ENCODE measurements at regions not wholly inside any gene's neighbourhood (a gene's known extent, or its start where the extent isn't known, plus 50 kb on each side); places are given as distances from the start of the nearest gene placed in this dataset.

DNA sequence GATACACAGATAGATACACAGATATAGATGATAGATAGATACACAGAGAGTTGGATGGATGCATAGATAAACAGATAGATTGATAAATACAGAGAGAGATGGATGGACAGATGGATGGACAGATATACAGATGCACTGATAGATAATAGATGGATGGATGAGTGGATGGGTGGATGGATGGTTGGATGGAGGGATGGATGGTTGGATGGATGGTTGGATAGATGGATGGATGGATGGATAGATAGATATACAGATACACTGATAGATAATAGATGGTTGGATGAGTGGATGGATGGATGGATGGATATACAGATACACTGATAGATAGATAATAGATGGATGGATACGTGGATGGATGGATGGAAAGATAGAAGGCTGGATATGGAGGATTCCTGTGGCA lies 290.0 kb upstream of the SHH start:
- no TSS peak for BruUV-seq (replicated peaks)
- ChIA-PET CTCF (ENCODE audit: low intra/inter-chr PET ratio, low total read pairs) (no interaction called here), POLR2A (no interaction called here)
- no peak overlapping the region for H3K27ac ChIP-seq (ENCODE audit: extremely low read length, insufficient read depth, low read length)
- H3K4me3 ChIP-seq (replicated peaks in 1 of 3; ENCODE audit: insufficient read depth in 1 of 3, low read depth in 2 of 3, low read length in 3 of 3), result no peak overlapping the region
- FAIRE-seq, result no peak
- no peak for ATAC-seq
- no peaks in the 10 kb centered on the region for H3K9me3 ChIP-seq (ENCODE audit: low read length)
- 5% methylated on average over 1 of the region's 1 CpG for WGBS (ENCODE audit: low lambda C conversion rate)
- H3K4me2 ChIP-seq (ENCODE audit: low read depth, low read length), result no peak overlapping the region
- H2AFZ ChIP-seq (ENCODE audit: low read length), result no peak overlapping the region
- H4K20me1 ChIP-seq (ENCODE audit: insufficient read depth, low read length), result no peaks in the 10 kb centered on the region
- DNase-seq (ENCODE audit: low spot score), result no peak
- intact Hi-C loops (cut with micrococcal nuclease; ENCODE audit: unreplicated experiment) (no loop called here), in situ Hi-C loops (cut with HindIII; ENCODE audit: extremely low pct_ligation_motif_present, low pct_unique_long_range_greater_than_20kb) (no loop called here)
- H3K9ac ChIP-seq (ENCODE audit: insufficient read depth, low read depth, low read length), result no peak overlapping the region
- TF ChIP-seq CHD2 (IDR thresholded peaks at IDR 0.05; ENCODE audit: low read depth, low read length) (no peak), THAP7 (CRISPR knock-in tag; IDR thresholded peaks at IDR 0.05) (no peak), NFATC3 (CRISPR knock-in tag; IDR thresholded peaks at IDR 0.05) (no peak), PPARG (CRISPR knock-in tag; conservative IDR thresholded peaks at IDR 0.05) (no peak)
- TF ChIP-seq, protein P1, sequence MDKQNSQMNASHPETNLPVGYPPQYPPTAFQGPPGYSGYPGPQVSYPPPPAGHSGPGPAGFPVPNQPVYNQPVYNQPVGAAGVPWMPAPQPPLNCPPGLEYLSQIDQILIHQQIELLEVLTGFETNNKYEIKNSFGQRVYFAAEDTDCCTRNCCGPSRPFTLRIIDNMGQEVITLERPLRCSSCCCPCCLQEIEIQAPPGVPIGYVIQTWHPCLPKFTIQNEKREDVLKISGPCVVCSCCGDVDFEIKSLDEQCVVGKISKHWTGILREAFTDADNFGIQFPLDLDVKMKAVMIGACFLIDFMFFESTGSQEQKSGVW (CRISPR knock-in tag; IDR thresholded peaks at IDR 0.05; ENCODE audit: borderline replicate concordance), result no peak
- no peaks in the 10 kb centered on the region for H3K4me1 ChIP-seq (ENCODE audit: insufficient read depth, low read length)
- H3K36me3 ChIP-seq (replicated peaks in 1 of 2; ENCODE audit: control insufficient read depth in 1 of 2, insufficient read depth in 2 of 2, low read length in 2 of 2), result no peaks in the 10 kb centered on the region
- no peaks in the 10 kb centered on the region for H3K79me2 ChIP-seq (ENCODE audit: insufficient read depth, low read length)
- peaks cover 2 to 28% of the 10 kb centered on the region in 2 experiments; a peak in 3 of 5 replicates for H3K27me3 ChIP-seq (ENCODE audit: control insufficient read depth in 1 of 2, insufficient read depth in 2 of 2, low read length in 2 of 2)

DNA sequence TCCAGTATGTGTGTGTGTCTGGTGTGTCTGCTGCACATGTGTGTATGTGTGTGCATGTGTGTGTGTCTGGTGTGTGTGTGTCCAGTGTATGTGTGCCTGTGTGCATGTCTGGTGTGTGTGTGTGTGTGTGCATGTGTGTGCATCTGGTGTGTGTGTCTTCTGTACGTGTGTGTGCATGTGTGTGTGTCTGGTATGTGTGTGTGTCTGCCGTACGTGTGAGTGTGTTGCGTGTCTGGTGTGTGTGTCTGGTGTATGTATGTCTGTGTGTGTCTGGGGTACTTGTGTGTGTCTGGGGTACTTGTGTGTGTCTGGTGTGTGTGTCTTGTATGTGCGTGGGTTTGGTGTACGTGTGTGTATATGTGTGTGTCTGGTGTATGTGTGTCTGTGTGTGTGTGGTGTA lies 289.1 kb upstream of the SHH start:
- Histone ChIP-seq H3K27me3 (ENCODE audit: control insufficient read depth in 1 of 2, insufficient read depth in 2 of 2, low read length in 2 of 2) (peaks cover 4 to 32% of the 10 kb centered on the region in 2 experiments; a peak in 3 of 5 replicates), H3K9me3 (ENCODE audit: low read length) (no peaks in the 10 kb centered on the region), H3K27ac (ENCODE audit: extremely low read length, insufficient read depth, low read length) (no peak overlapping the region), H2AFZ (ENCODE audit: low read length) (no peak overlapping the region), H3K36me3 (replicated peaks in 1 of 2; ENCODE audit: control insufficient read depth in 1 of 2, insufficient read depth in 2 of 2, low read length in 2 of 2) (no peaks in the 10 kb centered on the region), H4K20me1 (ENCODE audit: insufficient read depth, low read length) (no peaks in the 10 kb centered on the region), H3K9ac (ENCODE audit: insufficient read depth, low read depth, low read length) (no peak overlapping the region), H3K4me2 (ENCODE audit: low read depth, low read length) (no peak overlapping the region), H3K4me1 (ENCODE audit: insufficient read depth, low read length) (no peaks in the 10 kb centered on the region), H3K4me3 (replicated peaks in 1 of 3; ENCODE audit: insufficient read depth in 1 of 3, low read depth in 2 of 3, low read length in 3 of 3) (no peak overlapping the region), H3K79me2 (ENCODE audit: insufficient read depth, low read length) (no peaks in the 10 kb centered on the region)
- DNase-seq (ENCODE audit: low spot score), result no peak
- ChIA-PET POLR2A (no interaction called here), CTCF (ENCODE audit: low intra/inter-chr PET ratio, low total read pairs) (no interaction called here)
- no TSS peak for BruUV-seq (replicated peaks)
- in situ Hi-C loops (cut with HindIII; ENCODE audit: extremely low pct_ligation_motif_present, low pct_unique_long_range_greater_than_20kb), result no loop called here
- 60% methylated on average over 6 of the region's 6 CpGs for WGBS (ENCODE audit: low lambda C conversion rate)
- no peak for ATAC-seq
- FAIRE-seq, result no peak
- intact Hi-C loops (cut with micrococcal nuclease; ENCODE audit: unreplicated experiment), result no loop called here
- TF ChIP-seq CCAR2 (optimal IDR thresholded peaks at IDR 0.05; ENCODE audit: low read depth, low read length), result no peak
- TF ChIP-seq, protein P2, sequence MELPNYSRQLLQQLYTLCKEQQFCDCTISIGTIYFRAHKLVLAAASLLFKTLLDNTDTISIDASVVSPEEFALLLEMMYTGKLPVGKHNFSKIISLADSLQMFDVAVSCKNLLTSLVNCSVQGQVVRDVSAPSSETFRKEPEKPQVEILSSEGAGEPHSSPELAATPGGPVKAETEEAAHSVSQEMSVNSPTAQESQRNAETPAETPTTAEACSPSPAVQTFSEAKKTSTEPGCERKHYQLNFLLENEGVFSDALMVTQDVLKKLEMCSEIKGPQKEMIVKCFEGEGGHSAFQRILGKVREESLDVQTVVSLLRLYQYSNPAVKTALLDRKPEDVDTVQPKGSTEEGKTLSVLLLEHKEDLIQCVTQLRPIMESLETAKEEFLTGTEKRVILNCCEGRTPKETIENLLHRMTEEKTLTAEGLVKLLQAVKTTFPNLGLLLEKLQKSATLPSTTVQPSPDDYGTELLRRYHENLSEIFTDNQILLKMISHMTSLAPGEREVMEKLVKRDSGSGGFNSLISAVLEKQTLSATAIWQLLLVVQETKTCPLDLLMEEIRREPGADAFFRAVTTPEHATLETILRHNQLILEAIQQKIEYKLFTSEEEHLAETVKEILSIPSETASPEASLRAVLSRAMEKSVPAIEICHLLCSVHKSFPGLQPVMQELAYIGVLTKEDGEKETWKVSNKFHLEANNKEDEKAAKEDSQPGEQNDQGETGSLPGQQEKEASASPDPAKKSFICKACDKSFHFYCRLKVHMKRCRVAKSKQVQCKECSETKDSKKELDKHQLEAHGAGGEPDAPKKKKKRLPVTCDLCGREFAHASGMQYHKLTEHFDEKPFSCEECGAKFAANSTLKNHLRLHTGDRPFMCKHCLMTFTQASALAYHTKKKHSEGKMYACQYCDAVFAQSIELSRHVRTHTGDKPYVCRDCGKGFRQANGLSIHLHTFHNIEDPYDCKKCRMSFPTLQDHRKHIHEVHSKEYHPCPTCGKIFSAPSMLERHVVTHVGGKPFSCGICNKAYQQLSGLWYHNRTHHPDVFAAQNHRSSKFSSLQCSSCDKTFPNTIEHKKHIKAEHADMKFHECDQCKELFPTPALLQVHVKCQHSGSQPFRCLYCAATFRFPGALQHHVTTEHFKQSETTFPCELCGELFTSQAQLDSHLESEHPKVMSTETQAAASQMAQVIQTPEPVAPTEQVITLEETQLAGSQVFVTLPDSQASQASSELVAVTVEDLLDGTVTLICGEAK (IDR thresholded peaks at IDR 0.05), result 0 out of 2 replicates have a peak, but pooled peaks have one; percentile 2
- TF ChIP-seq, protein P2 (CRISPR knock-in tag; IDR thresholded peaks at IDR 0.05), result no peak

Data from HepG2 (cell line).